Progenitor cell of endocrine pancreas (in vitro differentiated cells): ENCODE measurements at regions not wholly inside any gene's neighbourhood (a gene's known extent, or its start where the extent isn't known, plus 50 kb on each side); places are given as distances from the start of the nearest gene placed in this dataset.

Experiments
- DNase-seq: peaks from one replicate; pipeline ENCODE4 v3.0.0; 2021; ENCODE audit warnings: low spot score; ENCODE audit not compliant: unreplicated experiment
- H3K27ac Mint-ChIP-seq: 2 replicates; pipeline ENCODE4 v1.8.0; 2021; ENCODE audit warnings: mild to moderate bottlenecking, moderate library complexity, mixed read lengths
- H3K27me3 Mint-ChIP-seq: 2 replicates; pipeline ENCODE4 v1.8.0; 2021; ENCODE audit warnings: mixed read lengths
- H3K36me3 Mint-ChIP-seq: 2 replicates; pipeline ENCODE4 v1.8.0; 2022; ENCODE audit warnings: mixed read lengths; ENCODE audit not compliant: insufficient read depth
- H3K4me1 Mint-ChIP-seq: 2 replicates; pipeline ENCODE4 v1.8.0; 2021; ENCODE audit warnings: low read depth, mixed read lengths
- H3K4me3 Mint-ChIP-seq: 2 replicates; pipeline ENCODE4 v1.8.0; 2021; ENCODE audit warnings: low read depth, mild to moderate bottlenecking, moderate library complexity, mixed read lengths
- H3K9me3 Mint-ChIP-seq: 2 replicates; pipeline ENCODE4 v1.8.0; 2021; ENCODE audit warnings: low read depth, mixed read lengths
- TF ChIP-seq, protein P1 (sequence below): fragments of 200-600 bp; sonication (generic); IDR thresholded peaks from one replicate; pipeline ENCODE4 v1.5.0; 2021; ENCODE audit warnings: antibody characterized with exemption, mild to moderate bottlenecking; ENCODE audit not compliant: unreplicated experiment

DNA sequence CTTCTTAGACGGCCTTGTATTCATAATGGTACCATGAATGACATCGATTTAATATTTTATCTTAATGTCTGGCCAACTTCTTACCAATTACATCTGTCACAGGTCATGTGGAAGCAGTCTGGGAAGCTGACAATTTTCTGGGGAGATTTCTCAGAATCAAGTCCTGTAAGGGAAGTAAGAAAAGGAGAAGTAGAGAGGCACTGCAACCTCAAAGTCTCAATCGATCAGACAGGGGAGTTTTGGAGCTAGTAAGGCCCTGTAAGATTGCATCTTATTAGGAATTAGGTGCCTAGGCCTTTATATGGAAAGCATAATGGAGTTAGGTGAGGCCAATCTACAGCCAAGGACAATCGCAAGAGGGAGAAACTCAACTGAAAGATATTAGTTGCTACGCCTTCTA, 694.6 kb upstream of the SORCS1 start:
- TF ChIP-seq, protein P1, sequence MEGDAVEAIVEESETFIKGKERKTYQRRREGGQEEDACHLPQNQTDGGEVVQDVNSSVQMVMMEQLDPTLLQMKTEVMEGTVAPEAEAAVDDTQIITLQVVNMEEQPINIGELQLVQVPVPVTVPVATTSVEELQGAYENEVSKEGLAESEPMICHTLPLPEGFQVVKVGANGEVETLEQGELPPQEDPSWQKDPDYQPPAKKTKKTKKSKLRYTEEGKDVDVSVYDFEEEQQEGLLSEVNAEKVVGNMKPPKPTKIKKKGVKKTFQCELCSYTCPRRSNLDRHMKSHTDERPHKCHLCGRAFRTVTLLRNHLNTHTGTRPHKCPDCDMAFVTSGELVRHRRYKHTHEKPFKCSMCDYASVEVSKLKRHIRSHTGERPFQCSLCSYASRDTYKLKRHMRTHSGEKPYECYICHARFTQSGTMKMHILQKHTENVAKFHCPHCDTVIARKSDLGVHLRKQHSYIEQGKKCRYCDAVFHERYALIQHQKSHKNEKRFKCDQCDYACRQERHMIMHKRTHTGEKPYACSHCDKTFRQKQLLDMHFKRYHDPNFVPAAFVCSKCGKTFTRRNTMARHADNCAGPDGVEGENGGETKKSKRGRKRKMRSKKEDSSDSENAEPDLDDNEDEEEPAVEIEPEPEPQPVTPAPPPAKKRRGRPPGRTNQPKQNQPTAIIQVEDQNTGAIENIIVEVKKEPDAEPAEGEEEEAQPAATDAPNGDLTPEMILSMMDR = no peak
- no peaks in the 10 kb centered on the region for H3K27me3 Mint-ChIP-seq
- H3K9me3 Mint-ChIP-seq = no peaks in the 10 kb centered on the region
- no peak overlapping the region for H3K4me3 Mint-ChIP-seq
- H3K4me1 Mint-ChIP-seq = no peaks in the 10 kb centered on the region
- no peak for DNase-seq
- H3K27ac Mint-ChIP-seq = no peak overlapping the region
- no peaks in the 10 kb centered on the region for H3K36me3 Mint-ChIP-seq

DNA sequence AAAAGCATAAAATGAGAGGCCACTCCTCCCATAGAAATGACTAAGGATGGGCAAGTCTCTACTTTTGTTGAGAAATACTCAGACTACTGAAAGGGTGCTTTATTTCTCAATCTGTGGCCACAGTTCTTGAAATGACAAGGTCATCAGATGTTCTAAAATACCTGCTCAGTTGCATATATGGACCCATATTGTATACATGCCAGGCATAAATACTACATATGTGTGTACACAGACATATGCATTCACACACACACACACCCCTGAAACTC, 691.5 kb upstream of the SORCS1 start:
- DNase-seq = no peak
- Mint-ChIP-seq H3K4me3 (no peak overlapping the region), H3K27ac (no peak overlapping the region), H3K36me3 (no peaks in the 10 kb centered on the region), H3K27me3 (no peaks in the 10 kb centered on the region), H3K4me1 (no peaks in the 10 kb centered on the region), H3K9me3 (peaks cover 8% of the 10 kb centered on the region)
- TF ChIP-seq, protein P1 = no peak

DNA sequence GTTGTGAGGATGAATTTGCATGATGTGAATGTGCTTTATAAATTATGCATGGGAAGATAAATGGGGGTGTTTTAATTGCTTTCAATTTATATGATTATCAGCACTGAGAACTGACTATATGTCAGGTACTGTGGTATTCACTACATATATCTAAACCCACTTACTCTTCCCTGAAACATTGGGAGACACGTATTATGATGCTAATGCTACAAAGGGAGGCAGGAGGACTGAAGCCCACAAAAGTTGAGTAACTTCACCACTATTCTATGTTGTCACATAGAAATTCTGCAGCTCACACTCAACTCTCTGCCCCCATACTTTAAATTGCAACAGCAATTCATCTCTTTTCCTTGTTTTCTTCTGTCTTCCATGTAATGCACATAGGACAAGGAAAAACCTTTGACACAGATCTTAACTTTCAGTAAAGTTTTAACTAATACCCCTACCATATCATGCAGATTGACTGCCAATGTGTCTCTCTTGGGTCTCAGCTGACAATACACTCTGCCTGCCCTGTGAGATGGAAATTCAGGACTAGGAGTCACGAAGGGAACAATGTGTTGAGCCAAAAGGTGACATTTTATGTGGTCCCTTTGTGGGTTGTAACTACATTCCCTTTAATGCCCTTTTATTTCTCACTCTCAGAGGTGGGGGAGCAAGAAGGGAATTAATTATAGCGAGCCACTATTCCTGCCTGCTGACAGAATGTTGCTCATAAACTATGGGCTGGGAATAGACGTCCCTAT, 691.0 kb upstream of the SORCS1 start:
- H3K27ac Mint-ChIP-seq = no peak overlapping the region
- peaks cover 12% of the 10 kb centered on the region for H3K9me3 Mint-ChIP-seq
- TF ChIP-seq, protein P1 = no peak
- no peak for DNase-seq
- no peaks in the 10 kb centered on the region for H3K36me3 Mint-ChIP-seq
- no peaks in the 10 kb centered on the region for H3K4me1 Mint-ChIP-seq
- H3K4me3 Mint-ChIP-seq = no peak overlapping the region
- no peaks in the 10 kb centered on the region for H3K27me3 Mint-ChIP-seq

DNA sequence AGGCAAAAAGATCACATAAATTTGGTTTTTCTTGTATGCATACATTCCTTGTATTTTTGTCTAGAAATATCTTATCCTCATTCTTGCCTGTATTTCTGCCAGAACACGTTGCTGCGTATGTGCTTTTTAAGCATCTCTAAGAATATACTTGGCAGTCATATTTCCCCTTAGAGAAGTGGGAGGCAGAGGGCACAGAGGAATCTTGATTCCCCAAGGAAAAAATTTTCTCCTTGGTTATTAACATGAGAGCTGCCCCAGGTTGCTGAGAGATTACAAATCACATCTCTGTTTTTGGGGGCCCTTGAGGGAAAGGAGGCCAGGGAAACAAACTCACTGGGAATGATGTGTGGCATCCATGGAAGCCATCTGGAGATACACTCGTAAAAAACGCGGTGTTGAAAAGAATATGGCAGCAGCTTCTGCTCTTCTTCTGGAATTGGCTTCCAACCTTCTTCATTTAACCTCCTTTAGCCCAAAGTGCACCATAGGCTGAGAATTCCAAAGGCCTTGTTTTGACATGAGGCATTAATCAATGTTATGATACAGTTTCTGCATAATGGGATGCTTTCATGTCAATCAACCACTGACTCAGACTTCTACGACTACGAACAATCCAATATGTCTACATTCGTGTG, 684.3 kb upstream of the SORCS1 start:
- Mint-ChIP-seq H3K36me3 (no peaks in the 10 kb centered on the region), H3K27me3 (no peaks in the 10 kb centered on the region), H3K4me1 (no peaks in the 10 kb centered on the region), H3K27ac (no peak overlapping the region), H3K9me3 (peaks cover 12% of the 10 kb centered on the region), H3K4me3 (no peak overlapping the region)
- TF ChIP-seq, protein P1 = no peak
- DNase-seq = no peak

DNA sequence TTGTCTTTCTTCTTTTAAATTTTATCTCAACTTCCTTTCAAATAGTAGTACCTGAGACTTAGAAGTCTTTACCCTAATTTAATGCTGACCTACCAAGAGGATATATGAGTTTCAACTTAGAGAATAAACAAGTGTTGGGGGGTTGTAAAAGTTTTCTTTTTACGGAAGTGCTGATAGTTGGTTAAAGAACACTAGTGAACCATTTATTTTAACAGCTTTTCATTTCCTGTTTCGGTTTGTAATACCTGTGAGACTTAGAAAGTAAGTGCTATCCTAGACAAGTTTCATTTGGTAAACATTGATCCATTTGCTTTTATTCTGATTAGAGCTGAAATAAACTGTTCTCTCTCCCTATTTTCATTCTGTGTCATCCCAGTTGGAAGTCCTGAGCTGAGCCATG, 683.1 kb upstream of the SORCS1 start:
- Mint-ChIP-seq H3K36me3 (no peaks in the 10 kb centered on the region), H3K4me1 (no peaks in the 10 kb centered on the region), H3K9me3 (peaks cover 12% of the 10 kb centered on the region), H3K27ac (no peak overlapping the region), H3K27me3 (no peaks in the 10 kb centered on the region), H3K4me3 (no peak overlapping the region)
- DNase-seq = no peak
- TF ChIP-seq, protein P1 = no peak
